Naive thymus-derived CD4-positive, alpha-beta T cell (primary cell): ENCODE measurements at regions not wholly inside any gene's neighbourhood (a gene's known extent, or its start where the extent isn't known, plus 50 kb on each side); places are given as distances from the start of the nearest gene placed in this dataset.

Experiments
- ATAC-seq: fragments of 150-1000 bp; cut with Tn5 transposase; 2 replicates; pipeline ENCODE4 v1.10.0; 2021; ENCODE audit warnings: mild to moderate bottlenecking, moderate library complexity
- CTCF ChIA-PET: fragments of 350-600 bp; sonication (Branson Sonifier 250); formaldehyde crosslinking; loops from one replicate; lab custom pipeline; 2021; ENCODE audit warnings: antibody characterized with exemption; lab: Charles Lee
- POLR2A ChIA-PET: fragments of 350-600 bp; sonication (Branson Sonifier 250); formaldehyde crosslinking; loops from one replicate; lab custom pipeline; 2021; ENCODE audit warnings: antibody characterized with exemption, inconsistent platforms; lab: Charles Lee
- DNase-seq, 9 donors: peaks; one replicate each; pipeline versions ENCODE4 v3.0.0 to v3.0.0-alpha.2; 2020 to 2022; ENCODE audit warnings: mixed read lengths in 1 of 9
- H3K27ac ChIP-seq: one replicate; pipeline ENCODE4 v1.7.0; 2013; ENCODE audit warnings: mild to moderate bottlenecking, low read depth, low read length, moderate library complexity
- H3K27me3 ChIP-seq, 2 donors: one replicate each; pipeline ENCODE4 v1.7.0; 2013; ENCODE audit warnings: low read length in 2 of 2, mild to moderate bottlenecking in 2 of 2, moderate library complexity in 2 of 2; ENCODE audit not compliant: control insufficient read depth in 2 of 2, insufficient read depth in 2 of 2
- H3K36me3 ChIP-seq, 3 experiments: 1 replicate in 2 of 3; 2 replicates in 1 of 3; pipeline ENCODE4 v1.7.0; 2013; ENCODE audit warnings: low read length in 3 of 3, mild to moderate bottlenecking in 3 of 3, moderate library complexity in 1 of 3; ENCODE audit not compliant: insufficient read depth in 3 of 3, control insufficient read depth in 2 of 3
- H3K4me1 ChIP-seq, 2 donors: one replicate each; pipeline ENCODE4 v1.7.0; 2013; ENCODE audit warnings: low read length in 2 of 2, mild to moderate bottlenecking in 2 of 2, moderate library complexity in 1 of 2; ENCODE audit not compliant: control insufficient read depth in 2 of 2, insufficient read depth in 2 of 2
- H3K4me3 ChIP-seq: 2 replicates; pipeline ENCODE4 v1.7.0; 2013; ENCODE audit warnings: mild to moderate bottlenecking, low read length
- H3K9me3 ChIP-seq, 3 experiments: 1 replicate in 2 of 3; 2 replicates in 1 of 3; pipeline ENCODE4 v1.7.0; 2013; ENCODE audit warnings: low read length in 3 of 3; ENCODE audit not compliant: control insufficient read depth in 2 of 3
- H3K27ac Mint-ChIP-seq, 9 donors: one replicate each; pipeline ENCODE4 v1.8.0; 2020 to 2022; ENCODE audit warnings: mixed read lengths in 9 of 9, mild to moderate bottlenecking in 8 of 9, moderate library complexity in 5 of 9, inconsistent platforms in 2 of 9
- H3K27me3 Mint-ChIP-seq, 5 donors: one replicate each; pipeline ENCODE4 v1.8.0; 2021 to 2022; ENCODE audit warnings: mixed read lengths in 5 of 5, mild to moderate bottlenecking in 1 of 5
- H3K36me3 Mint-ChIP-seq, 5 donors: one replicate each; pipeline ENCODE4 v1.8.0; 2020 to 2022; ENCODE audit warnings: mixed read lengths in 5 of 5, mild to moderate bottlenecking in 3 of 5, inconsistent platforms in 1 of 5
- H3K4me1 Mint-ChIP-seq, 7 donors: one replicate each; pipeline ENCODE4 v1.8.0; 2020 to 2022; ENCODE audit warnings: mixed read lengths in 7 of 7, mild to moderate bottlenecking in 3 of 7, inconsistent platforms in 1 of 7
- H3K4me3 Mint-ChIP-seq, 10 donors: one replicate each; pipeline ENCODE4 v1.8.0; 2020 to 2022; ENCODE audit warnings: mild to moderate bottlenecking in 10 of 10, mixed read lengths in 10 of 10, moderate library complexity in 6 of 10, inconsistent platforms in 2 of 10
- H3K9me3 Mint-ChIP-seq, 11 donors: one replicate each; pipeline ENCODE4 v1.8.0; 2020 to 2022; ENCODE audit warnings: mixed read lengths in 11 of 11, mild to moderate bottlenecking in 4 of 11, inconsistent platforms in 1 of 11, moderate library complexity in 1 of 11
- intact Hi-C, 2 donors: fragments of 100-400 bp; cut with micrococcal nuclease; formaldehyde crosslinking; loops; one replicate each; pipeline ENCODE4 v1.15.1; 2023

DNA sequence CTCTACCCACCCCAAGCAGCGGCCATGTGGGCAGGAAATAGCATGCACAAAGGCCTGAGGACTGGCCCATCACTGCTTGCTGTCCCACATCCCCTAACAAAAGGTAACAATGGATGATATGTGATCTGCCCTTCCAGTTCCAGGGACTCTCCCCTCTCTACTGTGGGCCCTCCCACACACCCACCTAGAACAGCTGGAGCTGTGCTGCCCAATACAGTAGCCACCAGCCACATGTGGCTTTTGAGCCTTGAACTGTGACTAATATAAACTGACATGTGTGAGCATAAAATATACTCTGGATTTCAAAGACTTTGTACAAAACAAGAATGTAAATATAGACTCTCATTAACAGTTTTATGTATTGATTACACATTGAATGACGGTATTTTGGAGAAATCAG, 78.1 kb downstream of the C5orf15 start:
- ChIA-PET POLR2A (no interaction called here), CTCF (no interaction called here)
- H3K4me3 ChIP-seq = no peak overlapping the region
- H3K27me3 ChIP-seq = no peaks in the 10 kb centered on the region
- no peaks in the 10 kb centered on the region for H3K9me3 Mint-ChIP-seq
- no peak overlapping the region for H3K27ac Mint-ChIP-seq
- H3K27ac ChIP-seq = no peak overlapping the region
- DNase-seq = no peak
- H3K9me3 ChIP-seq = no peaks in the 10 kb centered on the region
- peaks cover 0 to 3% (median 0%) of the 10 kb centered on the region in 5 donors for H3K27me3 Mint-ChIP-seq
- H3K4me3 Mint-ChIP-seq = no peak overlapping the region
- intact Hi-C loops = no loop called here
- no peaks in the 10 kb centered on the region for H3K4me1 ChIP-seq
- H3K4me1 Mint-ChIP-seq = no peaks in the 10 kb centered on the region
- no peaks in the 10 kb centered on the region for H3K36me3 ChIP-seq
- ATAC-seq = no peak
- H3K36me3 Mint-ChIP-seq = no peaks in the 10 kb centered on the region

DNA sequence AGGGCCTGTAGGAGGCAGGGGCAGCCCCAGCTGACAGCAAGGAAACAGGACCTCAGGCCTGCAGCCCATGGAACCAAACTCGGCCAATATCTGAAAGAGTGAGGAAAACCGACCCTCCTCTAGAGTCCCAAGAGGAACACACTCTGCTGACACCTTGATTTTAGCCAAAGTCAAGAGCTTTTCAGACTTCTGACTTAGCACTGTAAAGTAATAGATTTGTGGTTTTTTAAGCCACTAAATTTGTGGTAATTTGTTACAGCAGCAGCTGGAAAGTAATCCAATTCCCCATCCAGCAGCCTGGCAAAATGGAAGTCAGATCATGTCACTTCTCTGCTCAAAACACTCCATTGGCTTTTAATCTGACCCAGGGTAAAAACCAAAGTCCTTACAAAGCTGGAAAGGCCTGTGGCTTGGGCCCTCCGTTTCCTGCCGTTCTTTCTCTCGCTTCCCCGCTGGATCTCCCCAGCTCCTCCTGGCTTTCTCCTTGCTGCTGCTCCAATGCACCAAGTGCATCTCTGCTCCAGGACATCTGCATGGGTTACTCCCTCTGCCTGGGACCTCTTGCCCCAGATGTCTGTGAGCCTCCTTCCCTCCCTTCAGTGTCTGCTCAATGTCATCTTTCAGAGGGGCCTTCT, 79.0 kb downstream of the C5orf15 start:
- ATAC-seq = no peak
- POLR2A ChIA-PET = no interaction called here

DNA sequence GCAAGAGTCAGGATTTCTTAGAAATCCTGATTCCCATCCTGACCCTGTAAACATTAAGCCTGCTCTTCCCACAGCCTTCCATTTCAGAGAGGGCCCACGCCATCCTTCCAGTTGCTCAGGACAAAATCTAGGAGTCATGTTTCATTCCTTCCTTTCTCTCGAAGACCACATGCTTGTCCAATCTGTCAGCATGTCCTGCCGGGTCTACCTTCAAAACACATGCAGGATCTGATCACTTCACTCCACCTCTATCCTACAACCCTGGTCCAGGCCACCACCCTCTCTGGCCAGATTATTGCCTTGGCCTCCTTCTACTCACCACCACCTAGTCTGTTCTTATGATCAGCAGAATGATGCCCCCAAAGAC, 79.8 kb downstream of the C5orf15 start:
- DNase-seq (no peak), ATAC-seq (no peak)
- Mint-ChIP-seq H3K4me1 (no peaks in the 10 kb centered on the region), H3K27ac (no peak overlapping the region), H3K4me3 (no peak overlapping the region), H3K27me3 (no peaks in the 10 kb centered on the region), H3K36me3 (no peaks in the 10 kb centered on the region), H3K9me3 (no peaks in the 10 kb centered on the region)
- POLR2A ChIA-PET = no interaction called here
- intact Hi-C loops = no loop called here
- Histone ChIP-seq H3K36me3 (no peaks in the 10 kb centered on the region), H3K4me1 (no peaks in the 10 kb centered on the region), H3K27ac (no peak overlapping the region), H3K4me3 (no peak overlapping the region), H3K27me3 (no peaks in the 10 kb centered on the region), H3K9me3 (no peaks in the 10 kb centered on the region)
- CTCF ChIA-PET = no interaction called here

More for the DNA sequence above, 79.0 kb downstream of the C5orf15 start:
- Mint-ChIP-seq H3K36me3 (no peaks in the 10 kb centered on the region), H3K4me3 (no peak overlapping the region), H3K27ac (no peak overlapping the region), H3K9me3 (no peaks in the 10 kb centered on the region), H3K27me3 (no peaks in the 10 kb centered on the region), H3K4me1 (no peaks in the 10 kb centered on the region)
- Histone ChIP-seq H3K4me3 (no peak overlapping the region), H3K36me3 (no peaks in the 10 kb centered on the region), H3K9me3 (no peaks in the 10 kb centered on the region), H3K27me3 (no peaks in the 10 kb centered on the region), H3K4me1 (no peaks in the 10 kb centered on the region), H3K27ac (no peak overlapping the region)
- intact Hi-C loops = no loop called here
- CTCF ChIA-PET = no interaction called here
- DNase-seq = no peak

DNA sequence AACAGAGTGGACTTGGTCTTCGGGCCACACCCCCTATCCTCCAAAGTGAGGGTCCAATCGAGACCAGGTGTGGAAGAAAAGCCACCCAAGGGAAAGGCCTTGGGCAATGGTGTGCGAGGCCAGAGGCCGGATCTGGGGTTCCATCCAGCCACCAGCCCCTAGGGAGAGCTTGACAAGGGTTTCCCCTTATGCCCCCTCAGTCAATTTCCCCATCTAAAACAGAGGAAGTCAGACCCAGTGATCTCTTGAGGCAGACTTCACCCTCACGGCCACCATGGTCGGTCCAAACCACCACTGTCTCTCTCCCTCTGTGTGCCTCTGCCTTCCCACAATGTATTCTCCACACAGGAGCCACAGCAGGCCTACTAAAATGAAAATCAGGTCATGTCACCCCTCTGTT, 82.9 kb downstream of the C5orf15 start:
- Mint-ChIP-seq H3K4me3 (no peak overlapping the region), H3K27ac (no peak overlapping the region), H3K36me3 (no peaks in the 10 kb centered on the region), H3K9me3 (peaks cover 0 to 1% (median 0%) of the 10 kb centered on the region in 11 donors), H3K4me1 (no peaks in the 10 kb centered on the region), H3K27me3 (peaks cover 0 to 7% (median 5%) of the 10 kb centered on the region in 5 donors)
- no peak for ATAC-seq
- POLR2A ChIA-PET = no interaction called here
- H3K27me3 ChIP-seq = no peaks in the 10 kb centered on the region
- H3K4me3 ChIP-seq = no peak overlapping the region
- H3K27ac ChIP-seq = no peak overlapping the region
- no peak for DNase-seq
- intact Hi-C loops = no loop called here
- no peaks in the 10 kb centered on the region for H3K9me3 ChIP-seq
- H3K36me3 ChIP-seq = no peaks in the 10 kb centered on the region
- CTCF ChIA-PET = no interaction called here
- H3K4me1 ChIP-seq = no peaks in the 10 kb centered on the region

DNA sequence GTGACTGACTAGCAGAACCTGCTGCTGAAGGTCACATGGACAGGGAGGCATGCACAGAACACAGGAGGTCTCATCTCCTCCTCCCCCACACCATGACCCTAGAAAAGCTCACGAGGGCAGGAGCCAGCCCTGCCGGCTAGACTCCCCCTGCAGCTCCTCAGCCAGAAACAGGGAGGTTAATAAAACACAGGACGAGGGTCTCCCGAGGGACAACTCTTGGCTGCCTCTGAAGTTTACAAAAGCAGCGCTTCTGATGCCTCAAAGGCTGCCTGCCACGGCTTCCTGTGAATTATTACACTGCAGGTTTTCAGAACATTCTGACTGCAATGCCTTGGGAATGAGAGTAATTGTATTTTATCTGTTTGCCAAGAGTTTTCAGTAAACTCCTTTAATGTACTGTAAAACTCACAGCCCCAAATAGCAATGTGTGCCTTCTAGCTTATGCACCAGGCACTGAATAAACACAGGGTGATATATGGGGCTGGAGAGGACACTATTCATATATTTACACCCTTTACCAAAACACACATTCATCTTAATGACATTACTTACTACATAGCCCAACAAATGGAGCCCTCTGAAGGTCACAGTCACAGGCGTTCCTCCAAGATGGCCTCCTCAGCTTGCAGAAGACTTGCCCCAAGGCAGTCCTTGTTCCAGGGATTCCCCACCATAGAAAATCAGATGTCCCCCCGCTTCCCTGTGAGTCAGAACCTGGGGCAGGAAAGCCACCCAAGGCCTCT, 83.7 kb downstream of the C5orf15 start:
- CTCF ChIA-PET = no interaction called here
- intact Hi-C loops = no loop called here

DNA sequence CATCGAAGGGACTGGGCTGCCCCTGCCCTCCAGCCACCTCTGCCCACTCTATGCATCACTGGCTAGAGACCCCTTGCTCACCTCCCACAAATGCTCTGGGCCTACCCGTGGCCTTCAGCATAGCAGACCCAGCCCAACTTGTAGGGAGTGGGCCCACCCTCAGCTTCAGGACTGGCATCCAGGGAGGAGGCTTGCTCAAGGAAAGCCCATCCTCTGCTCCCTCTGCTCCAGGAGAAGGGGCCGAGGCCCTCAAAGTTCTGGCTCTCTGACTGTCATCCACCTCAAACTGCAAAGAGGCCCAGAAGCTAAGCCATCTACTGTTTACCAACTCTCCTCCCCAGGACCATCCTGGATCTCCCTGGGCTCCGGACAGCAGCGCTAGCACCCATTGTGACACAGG, 84.5 kb downstream of the C5orf15 start:
- H3K27me3 Mint-ChIP-seq = peaks cover 0 to 7% (median 5%) of the 10 kb centered on the region in 5 donors
- Histone ChIP-seq H3K27ac (no peak overlapping the region), H3K4me1 (no peaks in the 10 kb centered on the region), H3K9me3 (no peaks in the 10 kb centered on the region), H3K4me3 (no peak overlapping the region), H3K27me3 (no peaks in the 10 kb centered on the region), H3K36me3 (no peaks in the 10 kb centered on the region)
- no peak overlapping the region for H3K4me3 Mint-ChIP-seq
- peaks cover 0 to 1% (median 0%) of the 10 kb centered on the region in 11 donors for H3K9me3 Mint-ChIP-seq
- ATAC-seq = no peak
- ChIA-PET CTCF (no interaction called here), POLR2A (no interaction called here)
- H3K27ac Mint-ChIP-seq = no peak overlapping the region
- no peaks in the 10 kb centered on the region for H3K36me3 Mint-ChIP-seq
- intact Hi-C loops = no loop called here
- no peak for DNase-seq
- no peaks in the 10 kb centered on the region for H3K4me1 Mint-ChIP-seq

More for the DNA sequence above, 83.7 kb downstream of the C5orf15 start:
- no peaks in the 10 kb centered on the region for H3K36me3 ChIP-seq
- H3K4me1 ChIP-seq = no peaks in the 10 kb centered on the region
- no peak overlapping the region for H3K4me3 Mint-ChIP-seq
- no peak overlapping the region for H3K27ac ChIP-seq
- H3K9me3 ChIP-seq = no peaks in the 10 kb centered on the region
- H3K4me1 Mint-ChIP-seq = no peaks in the 10 kb centered on the region
- no peaks in the 10 kb centered on the region for H3K27me3 ChIP-seq
- POLR2A ChIA-PET = no interaction called here
- H3K4me3 ChIP-seq = no peak overlapping the region
- no peaks in the 10 kb centered on the region for H3K36me3 Mint-ChIP-seq
- H3K27me3 Mint-ChIP-seq = peaks cover 0 to 7% (median 5%) of the 10 kb centered on the region in 5 donors
- no peak overlapping the region for H3K27ac Mint-ChIP-seq
- no peak for DNase-seq
- no peak for ATAC-seq
- H3K9me3 Mint-ChIP-seq = peaks cover 0 to 1% (median 0%) of the 10 kb centered on the region in 11 donors

DNA sequence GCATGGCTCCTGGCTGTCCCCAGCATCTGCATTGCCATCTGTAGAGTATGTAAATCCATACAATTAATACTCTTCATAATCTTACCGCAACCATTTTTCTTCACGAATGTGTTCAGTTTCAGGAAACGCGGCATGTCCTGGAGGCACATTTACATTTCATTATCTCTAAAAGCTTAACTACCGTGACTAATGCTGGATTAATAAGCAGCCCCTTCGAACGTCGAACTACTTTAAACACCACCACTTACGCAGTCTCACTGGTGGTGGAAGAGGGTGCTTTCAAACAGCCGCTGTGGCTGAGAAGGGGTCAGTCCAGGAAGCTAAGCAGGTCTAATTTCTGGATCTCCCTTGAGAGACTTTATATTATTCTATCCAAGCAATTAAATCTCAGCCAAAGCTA, 85.6 kb downstream of the C5orf15 start:
- no peaks in the 10 kb centered on the region for H3K4me1 ChIP-seq
- H3K36me3 ChIP-seq = no peaks in the 10 kb centered on the region
- POLR2A ChIA-PET = no interaction called here
- H3K27me3 ChIP-seq = no peaks in the 10 kb centered on the region
- H3K4me1 Mint-ChIP-seq = no peaks in the 10 kb centered on the region
- H3K9me3 ChIP-seq = no peaks in the 10 kb centered on the region
- H3K9me3 Mint-ChIP-seq = peaks cover 0 to 1% (median 0%) of the 10 kb centered on the region in 11 donors
- H3K4me3 ChIP-seq = no peak overlapping the region
- DNase-seq (no peak), ATAC-seq (no peak)
- H3K27ac Mint-ChIP-seq = no peak overlapping the region
- H3K27ac ChIP-seq = no peak overlapping the region
- H3K36me3 Mint-ChIP-seq = no peaks in the 10 kb centered on the region
- CTCF ChIA-PET = no interaction called here
- peaks cover 0 to 7% (median 5%) of the 10 kb centered on the region in 5 donors for H3K27me3 Mint-ChIP-seq
- intact Hi-C loops = no loop called here
- no peak overlapping the region for H3K4me3 Mint-ChIP-seq
